ENCODE measurements at regions not wholly inside any gene's neighbourhood (a gene's known extent, or its start where the extent isn't known, plus 50 kb on each side); places are given as distances from the start of the nearest gene placed in this dataset.
"Not testable (repeated sequence)": the region's sequence is repeated elsewhere in the genome, so short reads cannot be mapped to it uniquely, and the experiment has no call there.

- no peak for TF ChIP-seq CTCF (IDR thresholded peaks at IDR 0.05; ENCODE audit: insufficient read depth, low read length, missing control alignments)
- ChIA-PET CTCF (no interaction called here), POLR2A (no interaction called here)
- DNase-seq (ENCODE audit: low read depth, low spot score), result no peak
- no peak overlapping the region for H3K4me3 ChIP-seq (ENCODE audit: low read depth, low read length)
Observed at GRCh38 chr1:221598122-221598521, 143.8 kb downstream of the DUSP10 start.

GRCh38 chr1:221601166-221601565 is 140.7 kb downstream of the DUSP10 start:
- ChIA-PET CTCF (interaction anchor here (1.2 to 1.5 kb wide), 2 partner anchors 52 to 854 kb away, joined by 3 to 5 read pairs; no protein-coding TSS in a partner anchor), POLR2A (interaction anchor here (0.5 kb wide), 1 partner anchor 161 kb away, joined by 3 read pairs; no protein-coding TSS in a partner anchor)
- TF ChIP-seq CTCF (IDR thresholded peaks at IDR 0.05; ENCODE audit: insufficient read depth, low read length, missing control alignments), result no peak
- no peak overlapping the region for H3K4me3 ChIP-seq (ENCODE audit: low read depth, low read length)
- no peak for DNase-seq (ENCODE audit: low read depth, low spot score)

DNA sequence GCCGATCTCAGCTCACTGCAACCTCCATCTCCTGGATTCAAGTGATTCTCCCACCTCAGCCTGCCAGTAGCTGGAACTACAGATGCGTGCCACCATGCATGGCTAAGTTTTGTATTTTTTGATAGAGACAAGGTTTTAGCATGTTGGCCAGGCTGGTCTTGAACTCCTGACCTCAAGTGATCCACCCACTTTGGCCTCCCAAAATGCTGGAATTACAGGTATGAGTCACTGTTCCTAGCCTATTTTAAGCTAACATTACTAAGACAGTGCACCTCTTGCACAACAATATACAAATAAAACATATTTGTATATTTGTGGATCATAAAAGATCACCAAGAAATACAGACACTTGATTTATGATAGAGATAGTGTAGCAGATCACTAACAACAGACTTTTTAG is 139.1 kb downstream of the DUSP10 start:
- POLR2A ChIA-PET, result no interaction called here
- no peak for TF ChIP-seq CTCF (IDR thresholded peaks at IDR 0.05; ENCODE audit: insufficient read depth, low read length, missing control alignments)
- DNase-seq (ENCODE audit: low read depth, low spot score), result no peak
- CTCF ChIA-PET, result interaction anchor here (1.2 kb wide), 1 partner anchor 10 kb away, joined by 3 read pairs; no protein-coding TSS in a partner anchor
- no peak overlapping the region for H3K4me3 ChIP-seq (ENCODE audit: low read depth, low read length)

- DNase-seq (ENCODE audit: low read depth, low spot score); CTCF ChIA-PET; H3K4me3 ChIP-seq (ENCODE audit: low read depth, low read length); POLR2A ChIA-PET: not testable (repeated sequence)
Observed at GRCh38 chr1:221604390-221604789, 137.5 kb downstream of the DUSP10 start.

- no peak overlapping the region for H3K4me3 ChIP-seq (ENCODE audit: low read depth, low read length)
- DNase-seq (ENCODE audit: low read depth, low spot score), result no peak
- TF ChIP-seq CTCF (IDR thresholded peaks at IDR 0.05; ENCODE audit: insufficient read depth, low read length, missing control alignments), result no peak
- ChIA-PET CTCF (no interaction called here), POLR2A (interaction anchor here (0.6 kb wide), 1 partner anchor 269 kb away, joined by 5 read pairs; no protein-coding TSS in a partner anchor)
Observed at GRCh38 chr1:221604948-221605347, 136.9 kb downstream of the DUSP10 start.

DNA sequence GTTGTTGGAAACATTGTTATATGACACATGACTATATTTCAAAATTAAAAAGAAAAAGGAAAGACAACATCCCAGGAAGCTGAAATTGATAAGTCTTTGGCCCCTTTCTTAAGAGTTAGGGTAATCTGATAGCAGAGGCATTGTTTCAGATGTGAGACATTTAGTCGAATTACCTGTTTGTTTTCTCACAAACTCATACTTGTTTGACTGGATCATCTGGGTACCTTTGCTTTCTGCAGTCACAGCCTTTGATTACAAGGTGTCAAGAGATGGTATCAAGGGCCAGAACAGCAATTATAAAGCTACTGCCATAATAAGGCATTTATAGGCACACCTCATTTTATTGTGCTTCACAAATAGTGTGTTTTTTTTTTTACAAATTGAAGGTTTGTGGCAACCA is 136.3 kb downstream of the DUSP10 start:
- TF ChIP-seq CTCF (IDR thresholded peaks at IDR 0.05; ENCODE audit: insufficient read depth, low read length, missing control alignments), result no peak
- H3K4me3 ChIP-seq (ENCODE audit: low read depth, low read length), result no peak overlapping the region
- ChIA-PET POLR2A (no interaction called here), CTCF (interaction anchor here (1.6 kb wide), 1 partner anchor 10 kb away, joined by 3 read pairs; no protein-coding TSS in a partner anchor)
- DNase-seq (ENCODE audit: low read depth, low spot score), result no peak

GRCh38 chr1:221606256-221606655 is 135.6 kb downstream of the DUSP10 start:
- ChIA-PET POLR2A (no interaction called here), CTCF (interaction anchor here (1.6 kb wide), 1 partner anchor 11 kb away, joined by 3 read pairs; no protein-coding TSS in a partner anchor)
- TF ChIP-seq CTCF (IDR thresholded peaks at IDR 0.05; ENCODE audit: insufficient read depth, low read length, missing control alignments), result no peak
- no peak for DNase-seq (ENCODE audit: low read depth, low spot score)
- H3K4me3 ChIP-seq (ENCODE audit: low read depth, low read length), result no peak overlapping the region

Data from AG04449 (cell line).